ENCODE measurements at regions not wholly inside any gene's neighbourhood (a gene's known extent, or its start where the extent isn't known, plus 50 kb on each side); places are given as distances from the start of the nearest gene placed in this dataset.
"Not testable (repeated sequence)": the region's sequence is repeated elsewhere in the genome, so short reads cannot be mapped to it uniquely, and the experiment has no call there.

GRCh38 chr12:25347716-25348592 lies 97.2 kb upstream of the KRAS start:
- DNase-seq (no peak), ATAC-seq (no peak)
- intact Hi-C loops (cut with micrococcal nuclease) = no loop called here

- ATAC-seq; DNase-seq; intact Hi-C loops (cut with micrococcal nuclease): not testable (repeated sequence)
Observed at GRCh38 chr12:25341877-25342276, 91.1 kb upstream of the KRAS start.

- ATAC-seq = no peak
- DNase-seq = no peak
- intact Hi-C loops (cut with micrococcal nuclease) = no loop called here
Observed at GRCh38 chr12:25337916-25338315, 87.2 kb upstream of the KRAS start.

GRCh38 chr12:25332143-25332542 lies 81.4 kb upstream of the KRAS start:
- intact Hi-C loops (cut with micrococcal nuclease) = no loop called here
- DNase-seq (no peak), ATAC-seq (no peak)

GRCh38 chr12:25328072-25328712 lies 77.5 kb upstream of the KRAS start:
- ATAC-seq = no peak
- intact Hi-C loops (cut with micrococcal nuclease) = no loop called here

GRCh38 chr12:25327321-25327720 lies 76.6 kb upstream of the KRAS start:
- intact Hi-C loops (cut with micrococcal nuclease) = no loop called here
- no peak for DNase-seq
- ATAC-seq = no peak

More at GRCh38 chr12:25328072-25328712, 77.5 kb upstream of the KRAS start:
- DNase-seq = no peak

- intact Hi-C loops (cut with micrococcal nuclease) = no loop called here
- ATAC-seq = no peak
- no peak for DNase-seq
Observed at GRCh38 chr12:25326326-25326725, 75.6 kb upstream of the KRAS start.

- intact Hi-C loops (cut with micrococcal nuclease) = no loop called here
- no peak for ATAC-seq
- DNase-seq = no peak
Observed at GRCh38 chr12:25324861-25325260, 74.1 kb upstream of the KRAS start.

GRCh38 chr12:25323581-25323982 lies 72.9 kb upstream of the KRAS start:
- ATAC-seq (no peak), DNase-seq (no peak)
- intact Hi-C loops (cut with micrococcal nuclease) = no loop called here

- intact Hi-C loops (cut with micrococcal nuclease) = no loop called here
- ATAC-seq (no peak), DNase-seq (no peak)
Observed at GRCh38 chr12:25322918-25323531, 72.3 kb upstream of the KRAS start.

GRCh38 chr12:25322351-25322750 lies 71.6 kb upstream of the KRAS start:
- DNase-seq (no peak), ATAC-seq (no peak)
- intact Hi-C loops (cut with micrococcal nuclease) = no loop called here

GRCh38 chr12:25321772-25322171 lies 71.0 kb upstream of the KRAS start:
- DNase-seq (no peak), ATAC-seq (no peak)
- intact Hi-C loops (cut with micrococcal nuclease) = no loop called here

- intact Hi-C loops (cut with micrococcal nuclease) = no loop called here
- ATAC-seq (no peak), DNase-seq (no peak)
Observed at GRCh38 chr12:25320123-25321006, 69.6 kb upstream of the KRAS start.

GRCh38 chr12:25319233-25319984 lies 68.7 kb upstream of the KRAS start:
- DNase-seq (no peak), ATAC-seq (no peak)
- intact Hi-C loops (cut with micrococcal nuclease) = no loop called here

- DNase-seq (no peak), ATAC-seq (no peak)
- intact Hi-C loops (cut with micrococcal nuclease) = no loop called here
Observed at GRCh38 chr12:25317553-25317952, 66.8 kb upstream of the KRAS start.

- DNase-seq (no peak), ATAC-seq (no peak)
- intact Hi-C loops (cut with micrococcal nuclease) = no loop called here
Observed at GRCh38 chr12:25315388-25315787, 64.7 kb upstream of the KRAS start.

- ATAC-seq; DNase-seq; intact Hi-C loops (cut with micrococcal nuclease): not testable (repeated sequence)
Observed at GRCh38 chr12:25313266-25313990, 62.7 kb upstream of the KRAS start.

GRCh38 chr12:25311506-25311905 lies 60.8 kb upstream of the KRAS start:
- intact Hi-C loops (cut with micrococcal nuclease) = no loop called here
- no peak for ATAC-seq

More at GRCh38 chr12:25311506-25311905, 60.8 kb upstream of the KRAS start:
- DNase-seq = no peak
